T-cell (primary cell): ENCODE measurements at regions not wholly inside any gene's neighbourhood (a gene's known extent, or its start where the extent isn't known, plus 50 kb on each side); places are given as distances from the start of the nearest gene placed in this dataset.

Source experiments
- ATAC-seq, 4 experiments: fragments of 200-7000 bp in 3 of 4; fragments of 150-1000 bp in 1 of 4; cut with Tn5 transposase; replicated peaks in 1 of 4; 1 replicate in 3 of 4; 2 replicates in 1 of 4; pipeline ENCODE4 v1.10.0; 2021; ENCODE audit warnings: moderate library complexity in 3 of 4, mild to moderate bottlenecking in 2 of 4, moderate number of reproducible peaks in 1 of 4
- CTCF ChIA-PET, 2 donors: fragments of 300-600 bp; sonication (Branson Sonifier 250); formaldehyde crosslinking; loops; one replicate each; lab custom pipeline; 2022; ENCODE audit warnings: antibody characterized with exemption in 2 of 2; lab: Charles Lee
- POLR2A ChIA-PET, 2 donors: fragments of 300-600 bp; sonication (Branson Sonifier 250); formaldehyde crosslinking; loops; one replicate each; lab custom pipeline; 2022; ENCODE audit warnings: antibody characterized with exemption in 2 of 2; lab: Charles Lee
- DNase-seq, 35 experiments: peaks; one replicate each; pipeline versions ENCODE4 v3.0.0 to v3.0.0-alpha.2; 2013 to 2023
- H3K27ac ChIP-seq: one replicate; pipeline ENCODE4 v1.5.1; 2013; ENCODE audit warnings: low read length
- H3K27me3 ChIP-seq, 2 experiments: replicated peaks in 1 of 2; 1 replicate in 1 of 2; 2 replicates in 1 of 2; pipeline versions ENCODE4 v1.6.1 to v1.7.0; 2013; ENCODE audit warnings: low read length in 1 of 2, mixed read lengths in 1 of 2; ENCODE audit not compliant: control insufficient read depth in 2 of 2, insufficient read depth in 2 of 2; ENCODE audit errors: extremely low read depth in 1 of 2
- H3K36me3 ChIP-seq, 2 donors: 1 replicate in 1 of 2; 2 replicates in 1 of 2; pipeline versions ENCODE4 v1.6.1 to v1.7.0; 2013; ENCODE audit warnings: low read length in 1 of 2; ENCODE audit not compliant: control insufficient read depth in 2 of 2, insufficient read depth in 1 of 2; ENCODE audit errors: extremely low read depth in 1 of 2
- H3K4me1 ChIP-seq, 2 experiments: 1 replicate in 1 of 2; 2 replicates in 1 of 2; pipeline versions ENCODE4 v1.6.1 to v1.7.0; 2013; ENCODE audit warnings: low read length in 2 of 2, mixed read lengths in 1 of 2; ENCODE audit not compliant: insufficient read depth in 2 of 2, control insufficient read depth in 1 of 2; ENCODE audit errors: extremely low read depth in 1 of 2
- H3K4me3 ChIP-seq, 2 donors: 1 replicate in 1 of 2; 2 replicates in 1 of 2; pipeline versions ENCODE4 v1.5.1 to v1.7.0; 2013; ENCODE audit warnings: mild to moderate bottlenecking in 2 of 2, low read length in 1 of 2, moderate library complexity in 1 of 2; ENCODE audit not compliant: control insufficient read depth in 1 of 2; ENCODE audit errors: extremely low read depth in 1 of 2
- H3K9me3 ChIP-seq: 2 replicates; pipeline ENCODE4 v1.7.0; 2013
- H3K27ac Mint-ChIP-seq, 2 donors: one replicate each; pipeline ENCODE4 v1.8.0; 2020 to 2021; ENCODE audit warnings: mild to moderate bottlenecking in 2 of 2, mixed read lengths in 2 of 2
- H3K27me3 Mint-ChIP-seq, 2 donors: one replicate each; pipeline ENCODE4 v1.8.0; 2021 to 2022; ENCODE audit warnings: mixed read lengths in 2 of 2
- H3K36me3 Mint-ChIP-seq: one replicate; pipeline ENCODE4 v1.8.0; 2021; ENCODE audit warnings: mixed read lengths
- H3K4me1 Mint-ChIP-seq, 3 donors: one replicate each; pipeline ENCODE4 v1.8.0; 2020 to 2022; ENCODE audit warnings: mixed read lengths in 3 of 3, mild to moderate bottlenecking in 1 of 3
- H3K4me3 Mint-ChIP-seq, 3 donors: one replicate each; pipeline ENCODE4 v1.8.0; 2020 to 2022; ENCODE audit warnings: mild to moderate bottlenecking in 3 of 3, mixed read lengths in 3 of 3, moderate library complexity in 3 of 3
- H3K9me3 Mint-ChIP-seq, 3 donors: one replicate each; pipeline ENCODE4 v1.8.0; 2020 to 2022; ENCODE audit warnings: mixed read lengths in 3 of 3
- WGBS: methylation state at CpG from one replicate; pipeline ENCODE4 v1.1.5; 2013; ENCODE audit warnings: missing lambda C conversion rate; ENCODE audit not compliant: insufficient coverage; 5-methylcytosine and 5-hydroxymethylcytosine counted together

GRCh38 chr2:234679741-234680687 lies 183.1 kb upstream of the ARL4C start:
- Mint-ChIP-seq H3K36me3 (no peaks in the 10 kb centered on the region), H3K4me3 (no peak overlapping the region), H3K27ac (no peak overlapping the region), H3K4me1 (no peaks in the 10 kb centered on the region), H3K9me3 (peaks cover 0 to 7% (median 0%) of the 10 kb centered on the region in 3 donors), H3K27me3 (peaks cover 3 to 4% of the 10 kb centered on the region in 2 donors)
- POLR2A ChIA-PET, result no interaction called here
- CTCF ChIA-PET, result no interaction called here
- Histone ChIP-seq H3K27ac (no peak overlapping the region), H3K4me3 (no peak overlapping the region), H3K9me3 (no peaks in the 10 kb centered on the region), H3K27me3 (peaks cover 0 to 8% of the 10 kb centered on the region in 2 experiments), H3K4me1 (no peaks in the 10 kb centered on the region), H3K36me3 (no peaks in the 10 kb centered on the region)
- 82% methylated on average over 11 of the region's 14 CpGs for WGBS
- ATAC-seq (no peak), DNase-seq (no peak)

- Histone ChIP-seq H3K4me3 (no peak overlapping the region), H3K9me3 (no peaks in the 10 kb centered on the region), H3K27ac (no peak overlapping the region), H3K4me1 (no peaks in the 10 kb centered on the region), H3K27me3 (peaks cover 0 to 8% of the 10 kb centered on the region in 2 experiments), H3K36me3 (no peaks in the 10 kb centered on the region)
- peaks cover 0 to 7% (median 0%) of the 10 kb centered on the region in 3 donors for H3K9me3 Mint-ChIP-seq
- no peak overlapping the region for H3K27ac Mint-ChIP-seq
- no peak overlapping the region for H3K4me3 Mint-ChIP-seq
- H3K4me1 Mint-ChIP-seq, result no peaks in the 10 kb centered on the region
- WGBS, result 92% methylated on average over 5 of the region's 8 CpGs
- ChIA-PET POLR2A (no interaction called here), CTCF (no interaction called here)
- DNase-seq, result no peak
- peaks cover 3 to 6% of the 10 kb centered on the region in 2 donors for H3K27me3 Mint-ChIP-seq
- ATAC-seq, result no peak
- H3K36me3 Mint-ChIP-seq, result no peaks in the 10 kb centered on the region
Measured at GRCh38 chr2:234679301-234679740, 182.4 kb upstream of the ARL4C start.

GRCh38 chr2:234678711-234679110 lies 181.8 kb upstream of the ARL4C start:
- H3K27ac ChIP-seq, result no peak overlapping the region
- peaks cover 0 to 8% of the 10 kb centered on the region in 2 experiments for H3K27me3 ChIP-seq
- Mint-ChIP-seq H3K27me3 (peaks cover 3 to 6% of the 10 kb centered on the region in 2 donors), H3K36me3 (no peaks in the 10 kb centered on the region), H3K4me3 (no peak overlapping the region), H3K9me3 (peaks cover 0 to 7% (median 0%) of the 10 kb centered on the region in 3 donors), H3K27ac (no peak overlapping the region), H3K4me1 (no peaks in the 10 kb centered on the region)
- no peak overlapping the region for H3K4me3 ChIP-seq
- ChIA-PET CTCF (no interaction called here), POLR2A (no interaction called here)
- H3K9me3 ChIP-seq, result no peaks in the 10 kb centered on the region
- DNase-seq, result no peak
- no peak for ATAC-seq
- H3K4me1 ChIP-seq, result no peaks in the 10 kb centered on the region
- no peaks in the 10 kb centered on the region for H3K36me3 ChIP-seq
- 59% methylated on average over 2 of the region's 2 CpGs for WGBS

GRCh38 chr2:234677758-234678538 lies 181.1 kb upstream of the ARL4C start:
- H3K27me3 Mint-ChIP-seq, result peaks cover 6 to 8% of the 10 kb centered on the region in 2 donors
- H3K4me1 Mint-ChIP-seq, result no peaks in the 10 kb centered on the region
- H3K27ac Mint-ChIP-seq, result no peak overlapping the region
- Histone ChIP-seq H3K27me3 (peaks cover 0 to 8% of the 10 kb centered on the region in 2 experiments), H3K27ac (no peak overlapping the region), H3K4me3 (no peak overlapping the region), H3K9me3 (no peaks in the 10 kb centered on the region), H3K36me3 (no peaks in the 10 kb centered on the region), H3K4me1 (no peaks in the 10 kb centered on the region)
- WGBS, result 100% methylated on average over 1 of the region's 6 CpGs
- ATAC-seq (no peak), DNase-seq (no peak)
- peaks cover 0 to 5% (median 0%) of the 10 kb centered on the region in 3 donors for H3K9me3 Mint-ChIP-seq
- ChIA-PET CTCF (no interaction called here), POLR2A (interaction anchor here in 1 of 2 donors (0.6 kb wide), 1 partner anchor 11 kb away, joined by 4 read pairs; no protein-coding TSS in a partner anchor)
- H3K36me3 Mint-ChIP-seq, result no peaks in the 10 kb centered on the region
- no peak overlapping the region for H3K4me3 Mint-ChIP-seq

- Histone ChIP-seq H3K4me3 (no peak overlapping the region), H3K27me3 (peaks cover 0 to 12% of the 10 kb centered on the region in 2 experiments), H3K4me1 (no peaks in the 10 kb centered on the region), H3K9me3 (no peaks in the 10 kb centered on the region), H3K27ac (no peak overlapping the region), H3K36me3 (no peaks in the 10 kb centered on the region)
- DNase-seq (no peak), ATAC-seq (no peak)
- POLR2A ChIA-PET, result no interaction called here
- Mint-ChIP-seq H3K4me1 (no peaks in the 10 kb centered on the region), H3K27me3 (peaks cover 7 to 9% of the 10 kb centered on the region in 2 donors), H3K27ac (no peak overlapping the region), H3K4me3 (no peak overlapping the region), H3K9me3 (no peaks in the 10 kb centered on the region), H3K36me3 (no peaks in the 10 kb centered on the region)
- WGBS, result 73% methylated on average over 4 of the region's 8 CpGs
- CTCF ChIA-PET, result no interaction called here
Measured at GRCh38 chr2:234676783-234677450, 180.0 kb upstream of the ARL4C start.
